Suppressor macrophage treated with lipopolysaccharide for 4 hours (primary cell): ENCODE measurements at regions not wholly inside any gene's neighbourhood (a gene's known extent, or its start where the extent isn't known, plus 50 kb on each side); places are given as distances from the start of the nearest gene placed in this dataset.
A peak's percentile ranks its signal among the peaks of the same experiment; 100 is the strongest.
"Not testable (repeated sequence)": the region's sequence is repeated elsewhere in the genome, so short reads cannot be mapped to it uniquely, and the experiment has no call there.

Experiments
- DNase-seq: peaks from one replicate; pipeline ENCODE4 v3.0.0-alpha.2; 2020

DNA sequence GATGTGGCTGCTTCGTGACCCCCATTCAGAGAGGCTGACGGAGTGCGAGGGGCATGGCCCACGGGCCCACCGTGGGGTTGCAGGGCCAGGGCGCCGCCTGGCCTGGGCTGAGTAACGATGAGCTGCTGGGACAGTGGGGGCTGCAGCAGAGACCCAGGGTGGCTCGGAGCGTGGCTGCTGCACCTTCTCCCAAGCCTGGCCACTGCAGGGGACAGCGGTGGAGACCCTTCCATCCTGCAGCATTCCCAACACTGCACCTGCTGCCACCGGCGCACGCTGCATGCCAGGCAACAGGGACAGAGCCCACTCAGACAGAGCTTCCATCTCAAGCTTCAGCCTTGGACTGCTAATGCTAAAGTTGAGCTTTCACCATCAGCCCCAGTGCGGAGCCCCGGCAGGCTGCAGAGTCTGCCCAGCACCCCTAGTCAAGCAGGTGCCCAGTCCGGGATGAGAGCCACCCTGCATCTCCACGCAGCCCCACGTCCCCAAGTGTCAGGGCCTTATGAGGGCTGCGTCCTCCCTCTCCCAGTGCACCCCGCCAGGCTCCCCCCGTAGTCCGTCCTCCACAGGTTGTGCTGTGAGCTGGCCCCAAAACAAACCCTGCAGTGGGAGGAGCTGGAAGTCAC lies 89.4 kb upstream of the AFDN start:
- no peak for DNase-seq

DNA sequence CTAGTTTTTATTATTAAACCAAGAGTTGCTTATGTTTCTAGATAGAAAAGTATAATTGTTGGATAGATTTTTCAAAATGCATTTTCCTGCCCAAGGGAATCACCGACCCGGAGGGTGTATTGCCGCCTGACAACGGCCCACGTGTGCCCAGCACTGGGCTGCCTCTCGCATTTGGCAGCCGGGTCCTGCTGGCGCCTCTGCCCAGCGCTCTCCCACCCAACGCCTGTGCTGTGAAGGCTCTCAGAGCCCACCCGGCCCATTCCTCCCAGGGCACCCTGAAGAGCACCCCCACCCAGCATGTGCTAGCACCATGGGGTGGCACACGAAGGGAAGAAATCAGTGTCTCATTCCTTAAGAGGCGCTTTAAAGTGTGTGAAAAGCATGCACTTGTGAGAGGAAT lies 88.3 kb upstream of the AFDN start:
- no peak for DNase-seq

DNA sequence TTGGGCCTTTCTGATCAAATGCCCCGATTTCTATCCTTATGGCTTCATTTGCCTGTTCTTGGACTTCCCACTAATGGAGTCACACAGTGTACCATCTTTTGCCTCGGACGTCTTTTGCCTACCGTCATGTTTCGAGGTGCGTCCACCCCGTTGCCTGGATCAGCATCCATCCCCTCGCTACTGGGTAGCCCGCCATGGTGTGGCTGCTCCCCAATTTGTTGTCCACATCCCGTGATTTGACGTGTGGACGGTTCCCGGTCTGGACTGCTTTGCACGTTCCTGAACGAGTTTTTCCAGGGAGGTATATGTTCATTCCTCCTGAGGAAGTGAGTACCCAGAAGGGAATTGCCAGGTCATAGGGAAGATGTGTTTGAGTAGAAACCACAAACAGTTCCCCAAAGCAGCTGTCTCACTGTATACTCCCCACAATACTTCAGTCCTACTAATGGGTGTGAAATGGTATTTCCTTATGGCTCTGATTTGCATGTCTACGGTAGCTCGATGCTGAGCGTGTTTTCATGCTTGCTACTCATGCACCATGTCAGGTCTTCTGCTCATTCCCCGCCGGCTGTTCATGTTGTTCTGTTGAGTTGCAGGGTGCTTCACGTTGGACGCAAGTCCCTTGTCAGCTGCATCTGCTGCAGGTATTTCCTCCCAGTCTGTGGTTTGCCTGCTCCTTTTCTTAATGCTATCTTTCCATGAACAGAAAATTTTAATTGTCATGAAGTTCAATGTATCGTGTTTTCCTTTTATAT lies 86.8 kb upstream of the AFDN start:
- DNase-seq, result no peak

DNA sequence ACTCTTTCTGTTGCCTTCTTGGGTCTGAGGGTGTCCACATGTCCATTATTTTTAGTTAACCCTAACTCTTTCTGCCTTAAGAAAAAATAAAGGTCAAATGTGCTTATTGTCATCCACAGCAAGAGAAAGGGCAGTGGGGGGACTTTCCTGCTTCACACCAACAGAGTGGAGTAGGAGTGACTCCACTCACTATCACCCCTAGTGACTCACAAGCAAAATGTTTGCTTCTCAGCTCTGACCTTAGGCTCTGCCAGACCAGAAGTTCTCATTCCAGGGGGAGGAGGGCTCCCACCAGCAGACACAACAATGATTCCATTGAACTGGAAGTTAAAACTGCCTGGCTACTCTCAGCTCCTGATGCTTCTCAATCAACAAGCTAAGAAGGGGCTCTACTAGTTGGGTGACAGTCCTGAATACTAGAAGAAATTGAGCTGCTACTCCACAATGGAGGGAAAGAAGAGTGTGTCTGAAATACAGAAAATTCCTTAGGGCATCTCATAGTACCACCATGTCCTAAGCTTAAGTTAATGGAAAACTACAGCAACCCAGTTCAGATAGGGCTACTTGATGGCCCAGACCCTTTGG lies 83.9 kb upstream of the AFDN start:
- DNase-seq, result peak; percentile 43

DNA sequence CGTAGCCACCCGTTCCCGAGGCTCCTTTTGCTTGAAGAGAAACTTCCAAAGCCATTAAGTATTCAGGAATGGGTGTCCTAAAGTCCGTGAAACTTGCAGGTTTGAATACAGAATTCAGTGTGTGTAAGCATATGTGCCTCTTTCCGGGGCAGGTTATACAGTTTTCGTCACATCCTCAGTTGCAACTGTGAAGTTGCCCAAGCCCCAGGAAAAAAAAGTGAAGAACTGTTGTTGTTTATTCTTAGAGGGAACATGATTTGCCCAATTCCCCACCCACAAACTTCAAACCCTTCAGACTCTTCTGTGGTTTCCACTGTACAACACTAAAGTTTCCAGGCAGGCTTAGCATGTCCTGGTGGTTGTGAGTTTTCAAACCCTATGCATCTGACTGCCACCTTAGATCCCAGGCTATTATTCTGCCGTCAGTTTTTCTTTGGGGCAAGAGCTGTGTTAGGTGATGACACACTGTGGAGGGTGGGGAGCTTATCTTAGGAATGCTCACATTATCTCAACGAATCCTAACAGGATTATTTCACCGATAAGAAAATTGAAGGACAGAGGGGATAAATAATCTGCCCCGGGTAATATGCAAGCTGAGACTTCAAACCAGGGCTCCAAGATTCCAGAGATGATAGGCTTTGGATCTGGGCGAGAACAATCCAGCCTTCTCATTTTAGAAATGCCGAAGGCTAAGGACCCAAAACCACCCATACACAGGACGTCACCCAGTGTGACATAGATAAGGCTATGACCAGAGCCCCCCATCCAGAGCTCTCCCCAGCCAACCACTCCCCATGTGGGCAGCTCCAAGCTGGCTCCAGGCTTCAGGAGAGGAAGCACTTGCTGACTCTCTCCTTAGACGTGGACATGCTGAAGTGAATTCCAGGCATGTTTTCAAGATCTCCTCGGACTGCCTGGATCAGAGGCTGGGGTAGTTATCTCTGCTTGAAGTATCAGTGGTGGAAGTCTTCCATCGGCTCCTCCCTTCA lies 81.7 kb upstream of the AFDN start:
- no peak for DNase-seq

DNA sequence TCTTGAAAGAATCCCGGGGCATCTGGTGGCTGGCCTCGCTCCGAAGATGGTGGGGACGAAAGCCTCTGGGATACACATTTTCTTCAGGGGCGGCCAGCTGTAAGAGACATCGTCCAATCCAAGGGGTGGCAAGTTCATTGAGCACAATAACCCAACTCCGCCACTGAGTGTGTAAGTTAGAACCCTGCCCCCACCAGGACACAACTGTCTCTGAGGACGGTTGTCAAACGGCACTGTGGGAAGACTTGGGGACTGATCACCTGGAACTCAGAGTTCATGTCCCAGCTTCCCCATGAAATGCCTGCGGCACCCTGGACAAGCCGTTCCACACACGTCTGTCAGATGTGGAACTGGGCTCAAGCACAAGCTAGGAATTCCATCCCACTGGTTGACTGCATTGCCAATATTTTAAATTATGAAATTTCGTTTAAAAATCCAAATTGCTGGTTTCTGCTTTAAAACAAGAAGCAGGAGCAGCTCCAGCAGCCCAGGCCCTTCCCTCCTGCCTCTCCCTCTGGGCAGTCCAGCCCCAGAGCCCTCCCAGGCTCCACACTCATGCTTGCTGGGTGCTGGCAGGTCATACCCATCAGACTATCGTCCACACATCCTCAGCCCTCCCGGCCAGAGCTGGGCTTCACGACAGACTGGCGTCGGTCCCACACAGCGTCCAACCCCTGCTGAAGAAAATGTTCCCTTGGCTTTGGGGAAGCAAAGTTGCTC lies 80.9 kb upstream of the AFDN start:
- DNase-seq, result no peak

DNA sequence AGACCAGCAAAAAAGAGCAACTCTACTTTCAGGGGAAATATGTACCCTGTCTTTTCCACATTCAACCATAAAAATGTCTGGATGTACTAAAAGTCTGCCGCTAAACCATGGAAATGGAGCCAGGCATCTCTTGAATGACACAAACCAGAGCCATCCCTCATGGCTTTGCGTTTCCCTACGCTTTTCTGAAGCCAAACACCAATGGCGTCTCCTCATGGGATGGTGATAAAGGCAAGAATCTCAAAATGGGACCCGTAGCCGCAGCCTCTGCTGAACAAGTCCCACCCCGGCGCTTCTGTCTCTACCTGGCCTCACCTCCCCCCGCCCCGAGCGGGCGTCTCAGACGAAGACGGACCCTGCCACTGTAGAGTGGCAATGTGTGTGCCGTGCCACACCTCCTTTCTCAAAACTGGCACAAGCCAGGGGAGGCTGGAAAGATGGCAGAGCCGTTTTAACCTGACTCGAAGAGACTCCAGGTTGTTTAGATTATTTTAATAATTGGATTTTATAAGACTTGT lies 80.3 kb upstream of the AFDN start:
- no peak for DNase-seq

DNA sequence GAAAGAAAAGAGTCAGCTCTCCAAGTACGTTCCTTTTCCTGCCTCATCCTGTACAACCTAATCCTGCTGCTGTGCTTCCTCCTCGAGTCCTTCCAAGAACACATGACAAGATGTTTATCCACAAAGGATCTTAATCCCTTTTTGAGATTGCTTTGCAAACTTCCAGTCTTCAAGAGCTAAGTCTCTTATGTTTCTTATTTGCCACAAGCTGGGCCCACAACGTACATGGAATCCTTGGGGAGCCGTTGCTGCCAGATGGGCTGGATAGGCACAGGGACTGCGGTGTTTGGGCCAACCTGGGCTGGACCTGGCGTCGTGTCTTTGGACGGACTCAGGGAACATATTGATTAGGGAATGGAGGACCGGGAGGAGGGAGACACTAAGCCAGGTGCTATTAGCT lies 79.7 kb upstream of the AFDN start:
- DNase-seq, result no peak

DNA sequence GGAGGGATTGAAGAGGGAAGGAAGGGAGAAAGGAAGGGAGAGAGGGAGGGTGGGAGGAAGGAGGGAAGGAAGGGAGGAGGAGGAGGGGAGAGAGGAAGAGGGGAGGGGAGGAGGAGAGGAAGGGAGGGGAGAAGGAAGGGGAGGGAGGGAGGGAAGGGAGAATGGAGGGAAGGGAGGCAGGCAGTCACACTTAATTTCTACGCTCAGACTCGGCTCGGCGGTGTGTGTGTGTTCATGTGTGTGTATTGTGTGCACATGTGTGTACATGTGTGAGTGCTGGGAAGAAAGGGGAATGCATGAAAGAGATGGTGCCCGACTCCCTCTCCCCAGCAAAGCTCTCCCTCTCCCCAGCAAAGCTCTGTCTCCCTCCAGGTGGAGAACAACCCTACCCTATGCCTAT lies 79.1 kb upstream of the AFDN start:
- no peak for DNase-seq

DNA sequence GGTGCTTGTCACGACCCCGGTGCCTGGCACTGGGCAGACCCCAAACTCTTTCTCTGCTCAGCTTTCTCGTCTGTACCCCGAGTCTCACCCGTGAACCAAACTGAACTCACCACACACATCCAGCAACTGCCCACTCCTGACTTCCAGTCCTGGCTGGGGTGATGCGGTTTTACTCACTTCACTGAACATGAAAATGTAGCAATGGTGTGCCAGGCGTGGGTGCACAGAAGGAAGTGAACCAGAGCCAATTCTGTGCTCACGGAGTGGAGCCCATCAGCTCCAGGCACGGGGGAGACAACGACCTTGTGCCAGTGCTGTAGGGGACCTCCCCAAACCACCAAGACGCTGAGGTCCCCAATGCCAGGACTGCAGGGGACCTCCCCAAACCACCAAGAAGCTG lies 78.7 kb upstream of the AFDN start:
- DNase-seq, result no peak

DNA sequence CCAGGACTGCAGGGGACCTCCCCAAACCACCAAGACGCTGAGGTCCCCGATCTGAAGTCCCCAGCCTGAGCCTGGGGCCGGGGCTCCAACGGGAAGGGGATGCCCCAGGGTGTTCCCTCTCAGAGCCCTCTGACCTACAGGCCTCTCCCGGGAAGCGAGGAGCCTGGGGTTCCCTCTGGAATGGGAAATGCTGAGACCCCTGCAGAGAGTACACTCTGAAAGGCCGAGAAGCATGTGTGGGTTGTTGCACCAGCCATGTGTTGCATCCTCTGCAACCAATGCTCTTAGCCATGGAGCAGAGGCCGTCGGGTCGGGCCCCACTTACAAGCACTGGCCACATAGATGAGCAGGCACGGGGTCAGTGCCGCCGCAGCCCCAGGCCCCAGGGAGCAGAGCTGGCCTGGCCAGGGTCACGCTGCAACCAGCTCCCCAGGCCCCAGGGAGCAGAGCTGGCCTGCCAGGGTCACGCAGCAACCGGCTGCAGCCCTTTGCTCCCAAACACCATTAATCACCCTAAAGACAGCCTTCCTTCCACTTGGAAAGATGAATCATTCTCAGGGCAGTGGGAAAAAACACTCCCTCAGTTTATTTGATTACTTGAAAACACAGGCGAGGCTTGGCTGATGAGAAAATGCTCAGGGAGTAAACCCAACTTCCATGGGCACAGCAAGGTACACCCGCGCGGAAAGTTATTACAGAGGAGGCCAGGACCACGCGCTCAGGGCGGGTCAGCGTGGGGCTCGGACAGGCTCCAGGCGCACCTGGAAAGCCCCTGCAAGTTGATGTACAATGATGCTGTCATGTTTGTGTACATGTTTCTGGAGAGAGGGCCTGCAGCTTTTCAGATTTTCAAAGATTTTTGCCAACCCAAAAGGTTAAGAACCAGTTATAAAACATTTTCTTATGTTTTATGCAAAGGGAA lies 78.0 kb upstream of the AFDN start:
- DNase-seq, result no peak

DNA sequence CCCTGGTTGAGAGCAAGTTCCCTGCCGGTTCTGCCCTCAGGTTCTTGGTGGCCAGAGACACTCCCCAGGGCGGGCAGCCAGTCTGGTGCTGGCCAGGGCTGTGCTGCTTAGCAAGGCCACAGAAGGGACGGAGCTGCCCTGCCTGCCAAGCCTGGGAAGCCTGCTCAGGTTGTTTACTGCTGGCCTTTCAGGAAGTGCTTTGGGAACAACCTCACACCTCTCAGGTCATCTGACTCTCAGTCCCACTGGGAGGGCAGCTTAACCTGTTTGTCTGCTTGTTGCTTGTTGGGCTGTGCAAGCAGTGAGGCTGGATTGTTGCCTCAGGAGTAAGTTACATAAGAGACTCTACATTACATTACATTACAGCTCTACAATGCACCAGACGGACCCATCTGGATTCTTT lies 75.8 kb upstream of the AFDN start:
- no peak for DNase-seq

DNA sequence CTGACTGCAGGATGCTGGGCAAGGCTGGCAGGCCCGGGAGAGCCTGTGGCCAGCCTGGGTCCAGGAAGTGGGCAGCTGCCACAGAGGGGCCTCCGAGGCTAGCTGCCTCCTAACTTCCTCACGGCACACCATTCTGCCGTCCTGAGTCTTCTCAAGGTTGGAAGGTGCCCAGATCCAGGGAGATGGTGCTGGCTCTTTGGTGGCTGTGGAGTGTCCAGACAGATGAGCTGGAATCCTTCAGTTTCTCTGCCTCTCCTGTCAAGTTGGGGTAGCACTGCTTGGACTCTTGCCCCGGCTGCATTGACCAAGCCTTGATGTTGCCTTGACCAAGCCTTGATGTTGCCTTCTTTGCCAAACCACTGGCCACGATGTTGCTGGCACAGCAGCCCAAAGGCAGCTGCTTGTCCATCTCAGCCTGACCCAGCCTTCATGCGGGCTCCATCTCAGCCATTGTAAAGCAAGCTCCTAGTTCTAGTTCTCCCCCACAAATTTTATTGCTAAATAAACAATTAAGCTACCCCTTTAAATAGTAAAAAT lies 75.1 kb upstream of the AFDN start:
- no peak for DNase-seq

DNA sequence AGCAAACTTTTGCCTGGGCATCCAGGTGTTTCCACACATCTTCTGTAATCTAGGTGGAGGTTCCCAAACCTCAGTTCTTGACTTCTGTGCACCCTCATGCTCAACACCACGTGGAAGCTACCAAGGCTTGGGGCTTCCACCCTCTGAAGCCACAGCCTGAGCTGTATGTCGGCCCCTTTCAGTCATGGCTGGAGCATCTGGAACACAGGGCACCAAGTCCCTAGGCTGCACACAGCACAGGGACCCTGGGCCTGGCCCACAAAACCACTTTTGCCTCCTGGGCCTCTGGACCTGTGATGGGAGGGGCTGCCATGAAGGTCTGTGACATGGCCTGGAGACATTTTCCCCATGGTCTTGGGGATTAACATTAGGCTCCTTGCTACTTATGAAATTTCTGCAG lies 73.4 kb upstream of the AFDN start:
- DNase-seq, result not testable (repeated sequence)

DNA sequence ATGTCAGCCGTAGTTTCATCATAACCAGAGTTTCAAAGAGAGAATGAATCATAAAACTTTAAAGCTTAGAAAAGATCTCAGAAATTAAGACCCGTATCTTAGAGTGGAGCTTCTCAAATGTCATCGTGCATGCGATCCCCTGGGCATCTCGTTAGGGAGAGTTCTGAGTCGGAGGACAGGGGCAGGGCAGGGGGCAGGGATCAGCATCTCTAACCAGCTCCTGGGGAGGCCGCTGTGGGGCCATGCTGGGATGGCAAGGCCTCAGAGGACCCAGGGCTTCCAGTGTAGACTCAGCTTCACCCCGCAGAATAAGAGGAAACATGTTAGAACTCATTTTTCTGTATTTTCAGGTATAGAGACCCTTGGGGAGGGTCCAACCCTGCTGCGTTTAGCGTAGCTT lies 72.0 kb upstream of the AFDN start:
- DNase-seq, result no peak

DNA sequence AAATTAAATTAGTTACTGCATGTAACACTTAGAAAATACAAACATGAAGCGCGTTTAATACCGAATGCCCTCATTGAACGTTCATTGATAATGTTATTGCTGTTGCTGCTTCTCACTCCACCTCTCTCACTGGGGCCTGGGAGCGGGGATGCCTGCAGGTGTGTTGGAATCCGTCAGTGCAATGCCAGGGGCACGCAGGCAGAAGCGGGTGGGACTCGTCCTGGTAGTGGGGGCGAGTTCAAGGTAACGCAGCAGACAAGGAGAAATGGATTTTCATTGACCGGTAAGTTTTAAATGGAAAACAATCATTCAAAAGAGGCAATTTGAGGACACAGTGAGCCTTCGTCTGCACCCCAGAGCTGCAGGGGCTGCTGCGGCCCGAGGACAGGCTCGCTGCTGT lies 71.2 kb upstream of the AFDN start:
- no peak for DNase-seq

DNA sequence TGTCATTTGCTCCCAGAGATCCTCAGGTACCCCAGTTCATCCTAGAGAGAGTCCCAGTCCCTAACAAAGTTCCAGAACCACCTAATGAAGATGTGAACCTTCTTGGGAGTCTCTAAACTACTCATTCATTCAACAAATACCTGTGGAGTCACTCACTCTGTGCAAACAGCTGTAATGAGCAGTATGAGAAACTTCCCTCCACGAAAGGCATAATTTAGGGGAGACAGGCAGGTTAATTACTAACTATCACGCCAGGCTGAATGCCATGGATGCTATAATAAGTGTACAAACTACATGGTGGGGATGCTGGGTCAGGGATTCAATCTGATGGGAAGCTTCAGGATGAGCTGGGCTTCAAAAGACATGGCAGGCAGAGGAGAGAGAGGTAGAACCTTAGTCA lies 70.1 kb upstream of the AFDN start:
- no peak for DNase-seq

DNA sequence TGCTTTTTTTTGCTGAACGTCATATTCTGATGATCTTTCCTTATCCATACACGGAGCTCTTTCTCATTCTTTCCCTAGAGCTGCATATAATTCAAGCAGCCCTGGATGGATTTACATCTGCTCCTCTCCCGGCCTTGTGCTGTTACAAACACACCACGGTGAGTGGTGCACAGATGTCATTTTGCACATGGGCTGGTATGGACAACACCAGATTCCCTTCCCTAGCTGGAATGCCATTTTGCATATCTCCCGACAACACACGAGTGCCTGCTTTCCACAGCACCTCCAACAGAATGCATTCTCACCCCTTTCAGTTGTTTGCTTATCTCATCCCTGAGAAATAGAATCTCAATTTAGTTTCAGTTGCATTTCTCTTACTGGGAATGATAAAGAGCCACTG lies 69.5 kb upstream of the AFDN start:
- no peak for DNase-seq

DNA sequence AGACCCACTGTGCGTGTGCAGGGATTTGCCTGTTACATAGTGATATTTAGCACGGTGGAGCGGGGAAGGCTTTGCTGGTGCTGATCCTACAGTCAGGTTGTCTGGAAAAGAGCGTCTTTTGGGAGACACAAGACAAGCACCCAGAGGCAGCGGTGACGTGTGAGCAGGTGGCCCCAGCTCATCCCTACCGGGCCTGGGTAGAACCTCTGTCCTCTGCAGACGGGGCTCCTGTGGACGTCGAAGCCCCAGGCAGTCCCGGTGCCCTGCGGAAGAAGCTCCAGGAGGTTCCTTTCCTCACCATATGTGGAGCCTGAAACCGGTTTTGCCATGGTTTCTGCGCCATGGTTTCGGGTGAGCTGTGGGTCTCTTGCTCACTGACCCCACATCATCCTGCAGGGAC lies 68.9 kb upstream of the AFDN start:
- DNase-seq, result no peak

DNA sequence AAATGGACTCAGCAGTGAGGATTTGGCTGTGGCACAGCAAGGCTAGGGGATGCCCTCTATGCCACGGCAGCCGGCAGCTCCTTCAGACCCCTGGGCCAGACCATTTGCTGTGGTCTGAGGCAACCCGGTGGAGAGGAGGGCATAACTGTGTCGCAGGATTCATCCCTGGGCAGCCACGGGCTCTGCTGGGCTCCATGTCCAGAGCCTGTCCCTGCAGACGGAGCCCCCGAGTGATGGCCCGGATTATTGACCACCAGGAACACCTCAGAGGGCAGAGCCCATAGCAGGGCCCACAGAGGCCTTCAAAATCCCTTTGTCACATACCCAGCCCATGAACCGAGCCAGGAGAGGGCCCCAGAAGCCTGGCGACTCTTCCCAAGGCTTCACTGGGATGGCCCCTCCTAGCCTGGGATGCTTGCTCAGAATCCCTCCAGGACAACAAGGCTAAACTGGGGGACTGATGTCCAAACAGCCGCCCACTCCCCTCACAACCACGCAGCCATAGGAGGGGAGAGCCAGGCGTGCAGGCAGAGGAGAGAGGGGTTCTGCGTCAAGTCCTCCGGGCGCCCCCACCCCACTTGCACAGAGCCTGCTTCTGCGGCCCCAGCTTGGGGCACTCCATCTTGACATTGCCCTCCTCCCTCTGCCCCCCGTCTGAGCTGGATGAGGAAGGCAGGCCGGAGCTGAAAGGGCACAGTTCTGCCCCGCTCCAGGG lies 68.2 kb upstream of the AFDN start:
- DNase-seq, result no peak
